GM12864 (cell line): ENCODE measurements at regions not wholly inside any gene's neighbourhood (a gene's known extent, or its start where the extent isn't known, plus 50 kb on each side); places are given as distances from the start of the nearest gene placed in this dataset.
A peak's percentile ranks its signal among the peaks of the same experiment; 100 is the strongest.
"Not testable (repeated sequence)": the region's sequence is repeated elsewhere in the genome, so short reads cannot be mapped to it uniquely, and the experiment has no call there.

Experiments
- DNase-seq: peaks from one replicate; pipeline ENCODE4 v3.0.0-alpha.2; 2011; ENCODE audit warnings: low read depth
- H3K4me3 ChIP-seq: 2 replicates; pipeline ENCODE4 v1.5.1; 2011; ENCODE audit warnings: mild to moderate bottlenecking, low read depth, low read length, control low read depth
- TF ChIP-seq, protein P1 (sequence below): IDR thresholded peaks from 2 replicates; pipeline ENCODE4 v1.5.1; 2011; ENCODE audit warnings: low read depth, mild to moderate bottlenecking, moderate library complexity, low read length, control low read depth, inconsistent platforms; ENCODE audit errors: missing control alignments

DNA sequence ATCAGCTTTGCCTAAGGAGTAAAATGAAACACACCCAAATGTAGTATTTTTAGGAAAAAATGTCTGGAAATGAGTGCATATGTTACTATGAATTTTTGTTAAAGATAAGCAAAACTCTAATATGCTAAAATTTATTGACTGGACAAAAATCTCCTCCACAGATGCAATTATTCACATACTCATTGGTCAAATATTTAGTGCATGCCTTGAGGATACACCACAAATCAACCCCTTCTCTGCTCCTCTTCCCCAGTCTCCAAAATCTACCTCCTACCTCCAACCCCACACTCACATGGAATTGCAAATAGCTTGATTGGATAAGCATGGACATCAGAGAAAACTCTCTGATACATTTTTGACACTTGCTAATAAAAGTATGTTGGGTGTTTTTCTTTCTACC lies 95.6 kb upstream of the CDC42EP3 start:
- H3K4me3 ChIP-seq = no peak overlapping the region
- TF ChIP-seq, protein P1, sequence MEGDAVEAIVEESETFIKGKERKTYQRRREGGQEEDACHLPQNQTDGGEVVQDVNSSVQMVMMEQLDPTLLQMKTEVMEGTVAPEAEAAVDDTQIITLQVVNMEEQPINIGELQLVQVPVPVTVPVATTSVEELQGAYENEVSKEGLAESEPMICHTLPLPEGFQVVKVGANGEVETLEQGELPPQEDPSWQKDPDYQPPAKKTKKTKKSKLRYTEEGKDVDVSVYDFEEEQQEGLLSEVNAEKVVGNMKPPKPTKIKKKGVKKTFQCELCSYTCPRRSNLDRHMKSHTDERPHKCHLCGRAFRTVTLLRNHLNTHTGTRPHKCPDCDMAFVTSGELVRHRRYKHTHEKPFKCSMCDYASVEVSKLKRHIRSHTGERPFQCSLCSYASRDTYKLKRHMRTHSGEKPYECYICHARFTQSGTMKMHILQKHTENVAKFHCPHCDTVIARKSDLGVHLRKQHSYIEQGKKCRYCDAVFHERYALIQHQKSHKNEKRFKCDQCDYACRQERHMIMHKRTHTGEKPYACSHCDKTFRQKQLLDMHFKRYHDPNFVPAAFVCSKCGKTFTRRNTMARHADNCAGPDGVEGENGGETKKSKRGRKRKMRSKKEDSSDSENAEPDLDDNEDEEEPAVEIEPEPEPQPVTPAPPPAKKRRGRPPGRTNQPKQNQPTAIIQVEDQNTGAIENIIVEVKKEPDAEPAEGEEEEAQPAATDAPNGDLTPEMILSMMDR = no peak
- DNase-seq = no peak

- DNase-seq = peak; percentile 4
- H3K4me3 ChIP-seq = no peak overlapping the region
- TF ChIP-seq, protein P1 = no peak
Measured at GRCh38 chr2:37767959-37768925, 96.8 kb upstream of the CDC42EP3 start.

DNA sequence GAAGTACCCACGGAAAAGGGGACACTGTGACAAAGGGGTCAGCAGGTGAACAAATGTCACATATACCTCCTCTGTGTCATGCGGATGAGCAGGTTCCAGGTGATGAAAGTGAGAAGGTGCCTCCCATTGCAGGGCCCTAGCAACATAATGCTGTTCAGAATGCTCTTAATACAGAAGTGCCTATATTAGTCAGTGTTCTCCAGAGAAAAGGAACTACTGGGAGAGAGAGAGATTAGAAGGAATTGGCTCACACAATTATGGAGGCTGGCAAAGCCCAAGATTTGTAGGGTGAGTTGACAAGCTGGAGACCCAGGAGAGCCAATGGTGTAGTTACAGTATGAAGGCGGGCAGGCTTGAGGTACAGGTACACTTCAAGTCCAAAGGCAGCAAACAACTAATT lies 98.1 kb upstream of the CDC42EP3 start:
- TF ChIP-seq, protein P1 = no peak
- no peak overlapping the region for H3K4me3 ChIP-seq
- DNase-seq = no peak

DNA sequence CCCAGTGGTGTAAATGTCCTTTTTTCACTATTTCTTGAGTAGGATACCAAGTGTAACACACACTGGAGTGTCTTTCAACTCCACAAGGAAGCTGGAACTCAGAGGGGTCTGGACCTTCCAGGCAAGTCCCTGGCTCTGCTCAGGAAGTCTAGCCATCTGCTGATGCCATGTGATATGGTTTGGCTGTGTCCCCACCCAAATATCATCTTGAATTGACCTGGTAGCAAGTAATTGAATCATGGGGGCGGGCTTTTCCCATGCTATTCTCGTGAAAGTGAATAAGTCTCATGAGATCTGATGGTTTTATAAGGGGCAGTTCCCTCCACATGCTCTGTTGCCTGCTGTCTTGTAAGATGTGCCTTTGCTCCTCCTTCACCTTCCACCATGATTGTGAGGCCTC lies 99.4 kb upstream of the CDC42EP3 start:
- TF ChIP-seq, protein P1 = no peak
- no peak overlapping the region for H3K4me3 ChIP-seq
- DNase-seq = no peak

DNA sequence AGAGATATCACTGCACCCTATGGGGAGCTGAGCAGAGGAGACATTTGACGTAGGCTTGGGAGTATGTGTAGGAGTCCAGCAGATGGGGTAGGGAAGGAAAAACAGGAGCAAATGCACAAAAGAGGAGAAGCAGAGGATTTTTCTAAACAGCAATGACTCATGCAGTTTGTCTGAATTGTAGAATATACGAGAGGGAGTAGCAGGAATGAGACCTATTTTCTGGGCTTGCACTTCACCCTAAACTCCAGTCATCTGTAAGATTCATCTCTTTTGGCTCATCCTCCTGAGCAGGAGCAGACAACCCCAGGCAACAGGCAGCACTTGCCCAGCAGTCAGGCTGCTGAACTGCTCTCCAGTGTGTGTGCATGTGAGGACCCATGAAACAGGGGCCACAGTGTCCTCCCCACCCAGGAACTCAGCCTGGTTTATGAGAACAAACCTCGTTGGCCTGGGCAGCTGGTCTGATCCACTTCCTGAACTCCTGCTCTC lies 100.2 kb upstream of the CDC42EP3 start:
- no peak overlapping the region for H3K4me3 ChIP-seq
- no peak for DNase-seq
- TF ChIP-seq, protein P1 = no peak

DNA sequence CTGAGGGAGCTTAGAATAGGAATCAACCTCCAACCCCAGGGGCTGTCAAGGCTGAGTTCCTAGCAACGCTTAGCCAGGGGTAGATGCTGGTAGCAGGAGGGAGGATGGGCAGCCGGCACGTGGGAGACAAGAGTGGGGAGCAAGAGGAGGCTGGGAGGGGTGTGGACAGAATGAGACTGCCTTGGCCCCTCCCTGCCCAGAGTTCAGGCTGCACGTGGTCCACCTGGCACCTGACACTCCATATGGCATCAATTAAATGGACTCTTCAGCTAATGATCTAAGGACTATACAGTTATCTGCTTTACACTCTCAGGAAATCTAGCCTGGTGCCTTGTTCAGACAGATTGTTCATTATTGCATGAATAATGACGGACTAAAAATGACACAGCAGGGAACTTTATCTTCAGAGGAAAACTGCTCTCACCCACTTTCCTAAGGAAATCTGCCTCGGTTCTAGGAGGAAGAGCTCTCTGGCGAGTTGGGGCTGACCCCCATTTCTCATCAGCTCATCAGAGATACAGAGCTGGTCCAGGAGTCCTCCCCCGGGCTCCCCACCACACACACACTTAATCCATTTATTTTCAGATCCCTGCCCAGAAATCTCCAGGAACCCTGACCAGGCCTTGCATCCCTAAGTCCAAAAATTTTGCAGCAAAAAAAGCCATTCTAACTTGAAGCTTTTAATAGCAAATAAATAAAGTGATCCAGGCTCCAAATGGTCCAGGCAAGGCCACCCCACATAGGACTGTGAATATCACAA lies 102.1 kb upstream of the CDC42EP3 start:
- no peak overlapping the region for H3K4me3 ChIP-seq
- no peak for DNase-seq
- TF ChIP-seq, protein P1 = no peak

DNA sequence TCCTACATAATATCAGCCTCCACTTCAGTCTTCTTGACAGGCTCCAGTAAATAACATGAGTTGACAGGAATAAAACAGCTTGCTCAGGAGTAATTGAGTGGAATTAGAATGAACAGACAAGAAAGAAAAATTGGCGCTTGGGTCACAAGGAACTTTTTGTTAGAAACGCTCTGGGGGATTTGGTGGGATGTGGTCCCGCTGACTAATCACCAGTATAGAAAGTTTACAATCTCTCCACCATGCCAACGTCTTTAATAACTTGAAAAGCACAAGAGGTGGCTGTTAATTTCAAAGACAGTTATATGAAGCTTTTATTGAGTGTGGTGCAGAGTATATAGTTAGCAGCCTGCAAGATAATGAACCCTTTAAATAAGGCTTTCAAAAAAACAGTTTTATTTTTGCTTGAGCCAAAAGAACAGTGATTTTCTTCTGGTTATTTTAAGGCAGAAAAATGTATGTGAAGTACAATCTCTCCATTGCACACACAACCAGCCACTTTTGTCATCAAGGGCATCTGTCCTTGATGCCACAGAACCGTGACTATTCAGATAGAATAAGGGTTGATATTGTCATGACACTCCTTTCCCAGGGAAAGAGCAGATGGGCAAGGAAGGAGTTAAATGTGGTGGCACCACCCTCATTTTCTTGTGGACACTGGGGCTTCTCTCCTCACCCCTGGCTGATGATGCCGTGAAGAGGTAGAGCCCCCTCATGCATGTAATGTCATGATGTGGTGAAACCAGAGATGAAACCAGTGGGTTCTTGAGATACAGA lies 102.9 kb upstream of the CDC42EP3 start:
- H3K4me3 ChIP-seq, DNase-seq: not testable (repeated sequence)
